C4-2B (cell line): ENCODE measurements at regions not wholly inside any gene's neighbourhood (a gene's known extent, or its start where the extent isn't known, plus 50 kb on each side); places are given as distances from the start of the nearest gene placed in this dataset.

Source experiments
- ZFX ChIP-seq: fragments of 450-650 bp; IDR thresholded peaks from 2 replicates; pipeline ENCODE4 v1.6.1; 2017
- TF ChIP-seq, protein P1 (sequence below): fragments of 450-650 bp; conservative IDR thresholded peaks from 2 replicates; pipeline ENCODE4 v1.5.1; 2017; ENCODE audit warnings: mild to moderate bottlenecking

DNA sequence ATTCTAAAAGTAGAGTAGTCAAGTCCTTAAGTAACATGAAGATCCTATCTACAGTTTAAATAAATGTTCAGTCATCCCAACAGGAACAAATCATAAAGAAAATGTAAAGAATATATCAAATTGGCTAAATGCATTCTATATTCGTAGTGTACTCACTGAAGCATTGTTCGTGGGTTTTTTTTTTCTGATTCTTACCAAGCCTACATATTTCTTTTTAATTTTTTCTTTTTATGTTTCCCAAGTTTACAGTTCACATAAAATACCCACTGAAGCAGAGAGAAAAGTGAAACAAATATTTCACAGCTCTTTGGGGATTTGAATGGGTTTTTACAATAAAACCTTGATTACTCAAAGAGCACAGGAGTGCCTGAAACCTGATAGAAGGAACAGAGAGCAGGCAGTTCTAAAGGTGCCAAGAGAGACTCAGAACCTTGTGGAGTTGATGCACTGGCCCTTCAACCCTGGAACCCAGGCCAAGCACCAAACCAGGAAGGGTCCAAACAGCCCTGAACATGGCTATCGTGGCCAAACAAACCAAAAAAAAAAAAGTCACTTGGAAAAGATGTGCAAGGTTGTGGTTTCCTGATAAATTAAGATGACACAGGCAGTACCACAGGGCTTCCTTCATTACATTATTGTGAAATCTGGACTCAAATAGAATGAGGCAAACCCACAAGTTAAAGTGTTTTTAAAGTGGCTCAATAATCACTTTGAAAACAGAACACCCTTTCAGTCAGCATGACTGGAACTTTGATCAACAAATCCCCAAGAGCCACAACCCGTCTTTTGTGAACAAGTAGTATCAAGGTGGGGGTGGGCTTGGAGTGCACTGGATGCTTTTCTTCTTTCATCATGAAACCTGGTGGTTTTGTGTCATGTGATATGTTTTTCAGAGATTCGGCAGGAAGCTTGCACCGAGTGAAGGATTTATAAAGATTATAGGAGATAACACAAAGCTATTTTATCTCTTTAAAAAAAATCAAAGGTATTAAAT, 245.0 kb upstream of the FN1 start:
- TF ChIP-seq, protein P1, sequence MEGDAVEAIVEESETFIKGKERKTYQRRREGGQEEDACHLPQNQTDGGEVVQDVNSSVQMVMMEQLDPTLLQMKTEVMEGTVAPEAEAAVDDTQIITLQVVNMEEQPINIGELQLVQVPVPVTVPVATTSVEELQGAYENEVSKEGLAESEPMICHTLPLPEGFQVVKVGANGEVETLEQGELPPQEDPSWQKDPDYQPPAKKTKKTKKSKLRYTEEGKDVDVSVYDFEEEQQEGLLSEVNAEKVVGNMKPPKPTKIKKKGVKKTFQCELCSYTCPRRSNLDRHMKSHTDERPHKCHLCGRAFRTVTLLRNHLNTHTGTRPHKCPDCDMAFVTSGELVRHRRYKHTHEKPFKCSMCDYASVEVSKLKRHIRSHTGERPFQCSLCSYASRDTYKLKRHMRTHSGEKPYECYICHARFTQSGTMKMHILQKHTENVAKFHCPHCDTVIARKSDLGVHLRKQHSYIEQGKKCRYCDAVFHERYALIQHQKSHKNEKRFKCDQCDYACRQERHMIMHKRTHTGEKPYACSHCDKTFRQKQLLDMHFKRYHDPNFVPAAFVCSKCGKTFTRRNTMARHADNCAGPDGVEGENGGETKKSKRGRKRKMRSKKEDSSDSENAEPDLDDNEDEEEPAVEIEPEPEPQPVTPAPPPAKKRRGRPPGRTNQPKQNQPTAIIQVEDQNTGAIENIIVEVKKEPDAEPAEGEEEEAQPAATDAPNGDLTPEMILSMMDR = no peak
- TF ChIP-seq ZFX = no peak
